HCT116 (cell line): ENCODE measurements at regions not wholly inside any gene's neighbourhood (a gene's known extent, or its start where the extent isn't known, plus 50 kb on each side); places are given as distances from the start of the nearest gene placed in this dataset.

ENCODE experiments used
- CBX3 ChIP-seq: IDR thresholded peaks from 2 replicates; pipeline ENCODE4 v1.6.1; 2012; ENCODE audit warnings: low read depth
- CTCF ChIP-seq, 3 experiments: fragments of 200-600 bp in 1 of 3; sonication (generic) in 1 of 3; IDR thresholded peaks in 2 of 3; conservative IDR thresholded peaks in 1 of 3; 2 replicates each; pipeline ENCODE4 v1.5.1; 2012 to 2017; ENCODE audit warnings: low read depth in 2 of 3, low read length in 2 of 3, antibody characterized with exemption in 1 of 3, borderline replicate concordance in 1 of 3, control low read depth in 1 of 3, mild to moderate bottlenecking in 1 of 3, mixed read lengths in 1 of 3, mixed run types in 1 of 3, moderate library complexity in 1 of 3; ENCODE audit not compliant: insufficient read depth in 1 of 3
- EGR1 ChIP-seq: IDR thresholded peaks from 2 replicates; pipeline ENCODE4 v1.6.1; 2012; ENCODE audit warnings: low read depth
- EZH2 ChIP-seq: fragments of 200-600 bp; sonication (generic); IDR thresholded peaks from 2 replicates; pipeline ENCODE4 v1.6.1; 2017; ENCODE audit warnings: antibody characterized with exemption, mixed run types
- JUND ChIP-seq: IDR thresholded peaks from 2 replicates; pipeline ENCODE4 v1.6.1; 2012
- POLR2A ChIP-seq: IDR thresholded peaks from 2 replicates; pipeline ENCODE4 v1.7.0; 2011; ENCODE audit warnings: borderline replicate concordance; ENCODE audit not compliant: insufficient read depth, insufficient read length; ENCODE audit errors: extremely low read depth
- POLR2AphosphoS5 ChIP-seq: IDR thresholded peaks from 2 replicates; pipeline ENCODE4 v1.6.1; 2011; ENCODE audit warnings: mild to moderate bottlenecking, low read depth, low read length, moderate library complexity
- SIN3A ChIP-seq: IDR thresholded peaks from 2 replicates; pipeline ENCODE4 v1.6.1; 2012; ENCODE audit warnings: low read depth
- TCF7L2 ChIP-seq: IDR thresholded peaks from 2 replicates; pipeline ENCODE4 v1.7.0; 2011; ENCODE audit warnings: borderline replicate concordance, inconsistent platforms; ENCODE audit not compliant: insufficient read depth, insufficient read length; ENCODE audit errors: extremely low read depth
- ZNF274 ChIP-seq: fragments of 200-500 bp; sonication (Bioruptor generic); IDR thresholded peaks from 2 replicates; pipeline ENCODE4 v1.6.1; 2014; ENCODE audit warnings: mild to moderate bottlenecking, low read depth, low read length, inconsistent platforms

DNA sequence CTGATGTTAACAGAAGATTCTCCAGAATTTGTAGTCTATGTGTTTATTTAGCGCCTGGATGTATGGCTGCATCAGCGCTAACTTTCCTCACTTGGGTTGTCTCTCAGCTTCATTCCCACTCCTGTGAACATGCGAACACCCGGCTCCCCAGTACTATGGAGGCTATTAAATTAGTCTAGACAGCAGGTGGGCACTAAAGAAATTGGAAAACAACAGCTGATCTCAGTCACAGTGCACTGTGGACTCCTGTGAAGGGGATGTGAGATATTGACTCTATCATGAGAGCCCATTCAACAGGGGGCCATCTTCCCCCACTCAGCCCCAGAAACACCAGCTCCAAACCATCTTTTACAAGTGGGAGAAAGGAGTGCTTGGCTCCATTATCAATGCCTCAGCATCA is 471.0 kb downstream of the KDM4C start:
- TF ChIP-seq SIN3A (no peak), TCF7L2 (no peak), CTCF (IDR thresholded peaks at IDR 0.05 in 2 of 3, conservative IDR thresholded peaks at IDR 0.05 in 1 of 3; ENCODE audit: borderline replicate concordance in 1 of 3, insufficient read depth in 1 of 3, low read depth in 2 of 3, low read length in 2 of 3) (no peak), POLR2A (no peak), CBX3 (no peak), POLR2AphosphoS5 (no peak), EZH2 (no peak), JUND (no peak), ZNF274 (no peak), EGR1 (no peak)
